Gastrocnemius medialis (tissue), 4 donors: ENCODE measurements at regions not wholly inside any gene's neighbourhood (a gene's known extent, or its start where the extent isn't known, plus 50 kb on each side); places are given as distances from the start of the nearest gene placed in this dataset.

Experiments
- ATAC-seq, 2 donors: fragments of 150-250 bp; one replicate each; pipeline ENCODE4 v1.9.1; 2016
- DNase-seq, 2 donors: peaks; one replicate each; pipeline ENCODE4 v3.0.0-alpha.2; 2019
- H3K27ac ChIP-seq, 4 donors: fragments of 200-600 bp; sonication (generic); 1 replicate in 1 of 4; 2 replicates in 3 of 4; pipeline ENCODE4 v1.5.1; 2016 to 2018; ENCODE audit warnings: mild to moderate bottlenecking in 2 of 4, moderate library complexity in 1 of 4
- H3K27me3 ChIP-seq, 3 donors: fragments of 200-600 bp; sonication (generic) in 2 of 3; 1 replicate in 1 of 3; 2 replicates in 2 of 3; pipeline versions ENCODE4 v1.5.1 to v1.6.0; 2016 to 2019; ENCODE audit warnings: mild to moderate bottlenecking in 1 of 3, moderate library complexity in 1 of 3
- H3K36me3 ChIP-seq, 2 donors: fragments of 200-600 bp; sonication (generic) in 1 of 2; one replicate each; pipeline ENCODE4 v1.5.1; 2017 to 2018
- H3K4me1 ChIP-seq, 2 donors: fragments of 200-600 bp; sonication (generic) in 1 of 2; one replicate each; pipeline ENCODE4 v1.5.1; 2016 to 2017; ENCODE audit warnings: mild to moderate bottlenecking in 2 of 2
- H3K4me3 ChIP-seq, 4 donors: fragments of 200-600 bp; sonication (generic) in 3 of 4; 1 replicate in 1 of 4; 2 replicates in 3 of 4; pipeline ENCODE4 v1.5.1; 2016 to 2019; ENCODE audit warnings: mild to moderate bottlenecking in 2 of 4
- H3K9me3 ChIP-seq, 3 donors: fragments of 200-600 bp; sonication (generic) in 2 of 3; 1 replicate in 1 of 3; 2 replicates in 2 of 3; pipeline ENCODE4 v1.5.1; 2016 to 2019
- POLR2A ChIP-seq, 2 donors: fragments of 450-650 bp; IDR thresholded peaks; one replicate each; pipeline ENCODE4 v1.6.1; 2017; ENCODE audit warnings: antibody characterized with exemption in 2 of 2, mild to moderate bottlenecking in 2 of 2, moderate library complexity in 2 of 2
- in situ Hi-C, 4 donors: fragments of 200-750 bp; cut with MboI; loops; one replicate each; pipeline versions ENCODE4 v1.15.0 to v1.8.0; 2017; ENCODE audit warnings: low sequenced_read_pairs in 4 of 4
- intact Hi-C: fragments of 100-400 bp; cut with DNase I; formaldehyde crosslinking; loops from one replicate; pipeline ENCODE4 v1.15.1; 2023; ENCODE audit warnings: low total_unique reads
- TF ChIP-seq, protein P1 (sequence below), 5 experiments: fragments of 450-650 bp in 3 of 5; fragments of 200-600 bp in 2 of 5; sonication (generic) in 2 of 5; IDR thresholded peaks in 4 of 5; conservative IDR thresholded peaks in 1 of 5; 1 replicate in 4 of 5; 2 replicates in 1 of 5; pipeline ENCODE4 v1.5.1; 2016 to 2019; ENCODE audit warnings: antibody characterized with exemption in 5 of 5, mild to moderate bottlenecking in 3 of 5, moderate library complexity in 3 of 5

DNA sequence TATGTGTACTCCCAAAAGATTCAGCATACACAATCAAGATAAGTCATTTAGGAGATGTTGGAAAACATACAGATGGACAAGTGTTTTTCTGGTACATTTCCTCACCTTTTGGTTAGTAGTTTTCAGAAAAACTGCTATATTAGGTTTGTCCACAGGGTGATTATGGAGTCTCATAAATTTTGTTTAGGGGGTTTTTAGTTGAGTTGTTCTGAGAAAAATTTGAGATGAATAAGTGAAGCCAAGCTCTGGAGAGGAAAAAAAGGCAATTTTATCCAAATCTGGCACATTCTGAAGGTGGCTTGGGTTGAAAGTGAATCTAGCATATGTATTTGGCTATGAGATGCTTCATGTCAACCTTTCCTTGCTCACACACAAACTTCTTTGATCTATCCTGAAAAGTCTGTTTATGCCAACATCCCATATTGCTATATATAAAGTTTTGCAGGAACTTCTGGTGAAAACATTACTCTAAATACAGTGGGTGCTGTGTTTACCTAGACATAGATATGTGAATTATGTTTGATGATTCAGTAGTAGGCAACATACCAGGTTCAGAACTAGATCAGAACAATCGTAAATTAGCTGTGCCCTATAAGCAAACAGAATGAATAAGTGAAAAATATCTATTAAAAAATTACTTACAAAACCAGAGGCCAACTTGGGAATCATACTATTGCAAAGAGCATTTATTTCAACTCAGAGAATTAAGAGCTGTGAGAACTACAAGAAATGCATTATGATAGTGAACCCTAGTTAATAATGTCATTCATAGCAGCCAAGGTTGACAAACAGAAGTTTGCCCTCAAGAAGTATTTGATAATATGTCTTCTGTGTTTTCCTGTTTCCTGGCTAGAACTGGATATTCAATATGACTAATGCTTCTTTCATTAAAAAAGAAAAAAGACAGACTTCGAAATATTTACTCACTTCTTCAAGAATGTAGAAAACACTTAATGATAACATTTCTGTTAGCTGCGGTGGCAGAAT lies 552.0 kb downstream of the IRS1 start:
- H3K27ac ChIP-seq = no peak overlapping the region
- TF ChIP-seq, protein P1, sequence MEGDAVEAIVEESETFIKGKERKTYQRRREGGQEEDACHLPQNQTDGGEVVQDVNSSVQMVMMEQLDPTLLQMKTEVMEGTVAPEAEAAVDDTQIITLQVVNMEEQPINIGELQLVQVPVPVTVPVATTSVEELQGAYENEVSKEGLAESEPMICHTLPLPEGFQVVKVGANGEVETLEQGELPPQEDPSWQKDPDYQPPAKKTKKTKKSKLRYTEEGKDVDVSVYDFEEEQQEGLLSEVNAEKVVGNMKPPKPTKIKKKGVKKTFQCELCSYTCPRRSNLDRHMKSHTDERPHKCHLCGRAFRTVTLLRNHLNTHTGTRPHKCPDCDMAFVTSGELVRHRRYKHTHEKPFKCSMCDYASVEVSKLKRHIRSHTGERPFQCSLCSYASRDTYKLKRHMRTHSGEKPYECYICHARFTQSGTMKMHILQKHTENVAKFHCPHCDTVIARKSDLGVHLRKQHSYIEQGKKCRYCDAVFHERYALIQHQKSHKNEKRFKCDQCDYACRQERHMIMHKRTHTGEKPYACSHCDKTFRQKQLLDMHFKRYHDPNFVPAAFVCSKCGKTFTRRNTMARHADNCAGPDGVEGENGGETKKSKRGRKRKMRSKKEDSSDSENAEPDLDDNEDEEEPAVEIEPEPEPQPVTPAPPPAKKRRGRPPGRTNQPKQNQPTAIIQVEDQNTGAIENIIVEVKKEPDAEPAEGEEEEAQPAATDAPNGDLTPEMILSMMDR (IDR thresholded peaks at IDR 0.05 in 4 of 5, conservative IDR thresholded peaks at IDR 0.05 in 1 of 5) = no peak
- no peak for TF ChIP-seq POLR2A (IDR thresholded peaks at IDR 0.05)
- ATAC-seq = no peak

DNA sequence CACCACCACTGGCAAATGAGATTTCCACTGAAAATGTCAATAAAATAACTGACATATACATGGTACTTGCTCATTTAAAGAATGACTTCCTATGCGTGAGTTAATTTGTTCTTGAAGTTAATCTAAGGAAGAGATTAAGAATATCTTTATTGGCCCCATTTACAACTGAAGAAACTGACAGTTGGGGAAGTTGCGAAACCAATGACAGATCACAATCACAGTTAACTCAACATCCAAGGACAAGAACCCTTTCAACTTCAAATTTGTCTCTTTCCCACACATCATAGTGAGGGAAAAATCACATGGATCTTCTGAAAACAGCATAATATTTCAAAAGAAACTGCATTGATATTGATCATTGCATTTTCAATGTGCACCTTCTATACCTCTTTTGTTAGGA lies 565.4 kb downstream of the IRS1 start:
- Histone ChIP-seq H3K4me1 (no peaks in the 10 kb centered on the region), H3K27me3 (no peaks in the 10 kb centered on the region), H3K27ac (no peak overlapping the region), H3K9me3 (no peaks in the 10 kb centered on the region), H3K36me3 (no peaks in the 10 kb centered on the region), H3K4me3 (no peak overlapping the region)
- intact Hi-C loops = no loop called here
- ATAC-seq (no peak), DNase-seq (no peak)
- TF ChIP-seq, protein P1 (IDR thresholded peaks at IDR 0.05 in 4 of 5, conservative IDR thresholded peaks at IDR 0.05 in 1 of 5) = no peak
- TF ChIP-seq POLR2A (IDR thresholded peaks at IDR 0.05) = no peak
- in situ Hi-C loops = no loop called here

More for the DNA sequence above, 552.0 kb downstream of the IRS1 start:
- Histone ChIP-seq H3K4me3 (no peak overlapping the region), H3K36me3 (no peaks in the 10 kb centered on the region), H3K4me1 (no peaks in the 10 kb centered on the region), H3K27me3 (no peaks in the 10 kb centered on the region), H3K9me3 (peaks cover 0 to 6% (median 0%) of the 10 kb centered on the region in 3 donors)
- DNase-seq = no peak
- intact Hi-C loops = no loop called here
- in situ Hi-C loops = no loop called here

DNA sequence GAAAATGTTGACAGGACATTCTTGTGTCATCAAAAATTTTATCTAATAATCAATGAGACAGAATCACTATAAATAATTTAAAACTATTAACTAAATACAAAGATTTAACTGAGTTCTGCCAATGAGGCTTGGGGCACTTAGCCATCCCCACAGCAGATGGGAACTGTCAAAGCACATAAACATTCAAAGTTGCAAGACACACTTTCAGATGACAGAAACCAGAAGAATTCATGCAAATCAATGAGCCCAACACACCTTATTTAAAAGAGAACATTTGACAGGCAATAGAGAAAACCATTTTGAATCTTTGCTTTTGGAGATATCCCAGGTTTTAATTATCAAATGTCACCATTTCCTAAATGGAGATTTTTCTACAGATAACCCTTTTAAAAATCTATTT lies 566.2 kb downstream of the IRS1 start:
- intact Hi-C loops = no loop called here

DNA sequence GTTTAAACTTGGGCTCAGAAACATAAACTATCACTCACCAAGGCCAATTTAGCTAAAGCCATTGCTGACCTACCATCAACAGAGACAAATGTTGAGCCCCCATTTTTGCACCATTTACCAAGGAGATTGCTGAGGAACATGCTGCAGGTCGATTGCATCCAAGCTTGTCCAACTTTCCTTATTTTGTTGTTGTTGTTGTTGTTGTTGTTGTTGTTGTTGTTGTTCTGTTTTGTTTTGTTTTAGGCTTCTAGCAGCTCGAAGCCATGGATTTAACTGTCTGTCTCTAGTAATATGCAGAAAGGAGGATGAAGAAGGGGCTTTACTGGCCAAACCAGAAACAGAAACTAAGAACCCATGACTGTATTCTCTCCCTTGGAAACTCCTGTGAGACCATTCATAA lies 571.5 kb downstream of the IRS1 start:
- no peak overlapping the region for H3K27ac ChIP-seq
- no peaks in the 10 kb centered on the region for H3K36me3 ChIP-seq
- in situ Hi-C loops (loop anchor here in 1 of 4 donors (10.0 kb wide), 1 partner anchor 577 kb away; no protein-coding TSS in a partner anchor), intact Hi-C loops (no loop called here)
- DNase-seq (no peak), ATAC-seq (no peak)
- TF ChIP-seq, protein P1 (IDR thresholded peaks at IDR 0.05 in 4 of 5, conservative IDR thresholded peaks at IDR 0.05 in 1 of 5) = no peak
- H3K4me3 ChIP-seq = no peak overlapping the region
- no peaks in the 10 kb centered on the region for H3K9me3 ChIP-seq
- H3K4me1 ChIP-seq = no peaks in the 10 kb centered on the region
- no peaks in the 10 kb centered on the region for H3K27me3 ChIP-seq

More for the DNA sequence above, 566.2 kb downstream of the IRS1 start:
- no peaks in the 10 kb centered on the region for H3K4me1 ChIP-seq
- ATAC-seq (no peak), DNase-seq (no peak)
- H3K4me3 ChIP-seq = no peak overlapping the region
- H3K27ac ChIP-seq = no peak overlapping the region
- no peaks in the 10 kb centered on the region for H3K27me3 ChIP-seq
- H3K36me3 ChIP-seq = no peaks in the 10 kb centered on the region
- TF ChIP-seq, protein P1 (IDR thresholded peaks at IDR 0.05 in 4 of 5, conservative IDR thresholded peaks at IDR 0.05 in 1 of 5) = no peak
- TF ChIP-seq POLR2A (IDR thresholded peaks at IDR 0.05) = no peak
- in situ Hi-C loops = no loop called here
- H3K9me3 ChIP-seq = no peaks in the 10 kb centered on the region
